HCT116 (cell line): ENCODE measurements at regions not wholly inside any gene's neighbourhood (a gene's known extent, or its start where the extent isn't known, plus 50 kb on each side); places are given as distances from the start of the nearest gene placed in this dataset.

Source experiments
- ATAC-seq: fragments of 200-7000 bp; cut with Tn5 transposase; 2 replicates; pipeline ENCODE4 v1.9.1; 2020; ENCODE audit warnings: mild to moderate bottlenecking, moderate library complexity
- BruUV-seq: library from RNA; stranded (reverse); fragments of 400-500 nt; replicated peaks from 2 replicates; lab custom pipeline; 2021; lab: Mats Ljungman, UMichigan
- CTCF ChIA-PET: fragments of 300-600 bp; sonication (Branson Sonifier 250); formaldehyde crosslinking; loops from one replicate; lab custom pipeline; 2021; ENCODE audit warnings: antibody characterized with exemption; lab: Charles Lee
- POLR2A ChIA-PET: fragments of 300-600, 350-600 bp; sonication (Branson Sonifier 250); formaldehyde crosslinking; loops from one replicate; lab custom pipeline; 2021; ENCODE audit warnings: antibody characterized with exemption; lab: Charles Lee
- RAD21 ChIA-PET, 2 experiments: fragments of 300-600 bp; sonication (Branson Sonifier 250); formaldehyde crosslinking; loops; one replicate each; lab custom pipeline; 2023; ENCODE audit warnings: low total read pairs in 2 of 2; ENCODE audit not compliant: uncharacterized antibody in 2 of 2, unreplicated experiment in 2 of 2, low non-redundant PET in 1 of 2; lab: Charles Lee
- DNase-seq: peaks from one replicate; pipeline ENCODE4 v3.0.0-alpha.2; 2010; ENCODE audit warnings: low read depth, low spot score
- H2AFZ ChIP-seq: fragments of 200-600 bp; shearing (Covaris generic), sonication (generic); 2 replicates; pipeline ENCODE4 v1.6.1; 2017; ENCODE audit warnings: low read depth, mixed run types, mixed read lengths, antibody characterized with exemption, low read length; ENCODE audit not compliant: poor library complexity, severe bottlenecking
- H3K27ac ChIP-seq: 2 replicates; pipeline ENCODE4 v1.5.1; 2012; ENCODE audit warnings: low read depth, low read length
- H3K27me3 ChIP-seq: fragments of 200-600 bp; sonication (generic); 2 replicates; pipeline ENCODE4 v1.6.1; 2016; ENCODE audit warnings: mixed run types, low read length, mixed read lengths; ENCODE audit not compliant: insufficient read depth
- H3K36me3 ChIP-seq, 2 experiments: fragments of 200-500 bp in 1 of 2; fragments of 200-600 bp in 1 of 2; sonication (Bioruptor generic) in 1 of 2; sonication (generic) in 1 of 2; 2 replicates each; pipeline versions ENCODE4 v1.5.1 to v1.6.1; 2014 to 2016; ENCODE audit warnings: low read length in 2 of 2, inconsistent platforms in 1 of 2, mixed read lengths in 1 of 2, mixed run types in 1 of 2; ENCODE audit not compliant: insufficient read depth in 2 of 2, control insufficient read depth in 1 of 2
- H3K4me1 ChIP-seq, 2 experiments: fragments of 200-600 bp in 1 of 2; sonication (generic) in 1 of 2; 2 replicates each; pipeline versions ENCODE4 v1.5.1 to v1.6.1; 2012 to 2017; ENCODE audit warnings: low read length in 2 of 2, inconsistent platforms in 1 of 2, mild to moderate bottlenecking in 1 of 2, mixed read lengths in 1 of 2, mixed run types in 1 of 2, moderate library complexity in 1 of 2; ENCODE audit not compliant: insufficient read depth in 2 of 2, control insufficient read depth in 1 of 2
- H3K4me2 ChIP-seq: fragments of 200-600 bp; sonication (generic); 2 replicates; pipeline ENCODE4 v1.6.1; 2017; ENCODE audit warnings: mixed run types, low read length, mixed read lengths
- H3K4me3 ChIP-seq, 2 experiments: fragments of 200-600 bp in 1 of 2; sonication (generic) in 1 of 2; replicated peaks in 1 of 2; 2 replicates each; pipeline ENCODE4 v1.5.1; 2011 to 2016; ENCODE audit warnings: low read length in 2 of 2, control low read depth in 1 of 2, low read depth in 1 of 2, mild to moderate bottlenecking in 1 of 2, mixed read lengths in 1 of 2, mixed run types in 1 of 2
- H3K79me2 ChIP-seq: fragments of 200-600 bp; sonication (generic); 2 replicates; pipeline ENCODE4 v1.6.1; 2017; ENCODE audit warnings: mild to moderate bottlenecking, mixed run types, low read length, moderate library complexity, mixed read lengths; ENCODE audit not compliant: insufficient read depth
- H3K9ac ChIP-seq: fragments of 200-600 bp; sonication (generic); 2 replicates; pipeline ENCODE4 v1.6.1; 2016; ENCODE audit warnings: low read length, mixed read lengths
- H3K9me2 ChIP-seq: fragments of 200-600 bp; sonication (generic), shearing (Covaris generic); 2 replicates; pipeline ENCODE4 v1.6.1; 2017; ENCODE audit warnings: mixed run types, mild to moderate bottlenecking, moderate library complexity; ENCODE audit not compliant: insufficient read depth
- H3K9me3 ChIP-seq, 2 experiments: fragments of 200-500 bp in 1 of 2; fragments of 200-600 bp in 1 of 2; sonication (Bioruptor generic) in 1 of 2; sonication (generic) in 1 of 2; 2 replicates each; pipeline ENCODE4 v1.6.1; 2014 to 2017; ENCODE audit warnings: low read length in 2 of 2, mixed read lengths in 2 of 2, inconsistent platforms in 1 of 2, low read depth in 1 of 2, mild to moderate bottlenecking in 1 of 2, mixed run types in 1 of 2, moderate library complexity in 1 of 2; ENCODE audit not compliant: control insufficient read depth in 1 of 2, insufficient read depth in 1 of 2
- H4K20me1 ChIP-seq: fragments of 200-600 bp; sonication (generic), shearing (Covaris generic); 2 replicates; pipeline ENCODE4 v1.6.1; 2017; ENCODE audit warnings: mixed run types, mild to moderate bottlenecking, moderate library complexity; ENCODE audit not compliant: insufficient read depth
- CEBPB ChIP-seq: IDR thresholded peaks from 2 replicates; pipeline ENCODE4 v1.6.1; 2012; ENCODE audit warnings: low read depth
- CTCF ChIP-seq, 3 experiments: fragments of 200-600 bp in 1 of 3; sonication (generic) in 1 of 3; IDR thresholded peaks in 2 of 3; conservative IDR thresholded peaks in 1 of 3; 2 replicates each; pipeline ENCODE4 v1.5.1; 2012 to 2017; ENCODE audit warnings: low read depth in 2 of 3, low read length in 2 of 3, antibody characterized with exemption in 1 of 3, borderline replicate concordance in 1 of 3, control low read depth in 1 of 3, mild to moderate bottlenecking in 1 of 3, mixed read lengths in 1 of 3, mixed run types in 1 of 3, moderate library complexity in 1 of 3; ENCODE audit not compliant: insufficient read depth in 1 of 3
- ELF1 ChIP-seq: IDR thresholded peaks from 2 replicates; pipeline ENCODE4 v1.6.1; 2012; ENCODE audit warnings: low read depth, borderline replicate concordance
- JUND ChIP-seq: IDR thresholded peaks from 2 replicates; pipeline ENCODE4 v1.6.1; 2012
- POLR2AphosphoS5 ChIP-seq: IDR thresholded peaks from 2 replicates; pipeline ENCODE4 v1.6.1; 2011; ENCODE audit warnings: mild to moderate bottlenecking, low read depth, low read length, moderate library complexity
- RAD21 ChIP-seq: IDR thresholded peaks from 2 replicates; pipeline ENCODE4 v1.6.1; 2012; ENCODE audit warnings: low read depth, mild to moderate bottlenecking
- SP1 ChIP-seq: IDR thresholded peaks from 2 replicates; pipeline ENCODE4 v1.6.1; 2012; ENCODE audit warnings: low read depth
- ZNF274 ChIP-seq: fragments of 200-500 bp; sonication (Bioruptor generic); IDR thresholded peaks from 2 replicates; pipeline ENCODE4 v1.6.1; 2014; ENCODE audit warnings: mild to moderate bottlenecking, low read depth, low read length, inconsistent platforms
- intact Hi-C: fragments of 100-400 bp; cut with micrococcal nuclease; formaldehyde crosslinking; loops from 2 replicates; pipeline ENCODE4 v1.10.0; 2022
- TF ChIP-seq, protein P1 (sequence below): IDR thresholded peaks from 2 replicates; pipeline ENCODE4 v1.6.1; 2012

DNA sequence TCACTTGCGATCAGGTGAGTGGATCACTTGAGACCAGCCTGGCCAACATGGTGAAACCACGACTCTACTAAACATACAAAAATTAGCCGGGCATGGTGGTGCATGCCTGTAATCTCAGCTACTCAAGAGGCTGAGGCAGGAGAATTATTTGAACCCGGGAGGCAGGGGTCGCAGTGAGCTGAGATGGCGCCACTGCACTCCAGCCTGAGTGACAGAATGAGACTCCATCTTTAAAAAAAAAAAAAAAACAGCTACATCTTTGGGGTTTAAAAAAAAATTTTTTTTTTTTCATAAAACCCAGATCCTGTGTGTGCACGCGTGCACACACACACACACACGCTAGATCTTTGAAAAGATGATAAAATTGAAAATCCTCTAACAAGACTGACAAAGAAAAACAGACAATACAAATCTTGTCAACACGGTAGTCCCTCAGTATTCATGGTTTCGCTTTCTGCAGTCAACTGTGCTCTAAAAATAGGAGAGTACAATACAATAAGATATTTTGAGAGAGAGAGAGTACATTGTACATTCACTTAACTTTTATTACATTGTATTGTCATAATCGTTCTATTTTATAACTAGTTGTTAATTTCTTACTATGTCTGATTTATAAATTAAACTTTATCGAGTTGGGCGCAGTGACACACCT is 295.3 kb upstream of the RGS6 start:
- ChIA-PET RAD21 (interaction anchor here in 1 of 2 experiments (0.6 kb wide), 1 partner anchor 42 kb away, joined by 4 read pairs; no protein-coding TSS in a partner anchor), POLR2A (no interaction called here), CTCF (no interaction called here)
- no peak for ATAC-seq
- no peaks in the 10 kb centered on the region for H3K36me3 ChIP-seq
- BruUV-seq = no TSS peak
- H3K27ac ChIP-seq = no peak overlapping the region
- H3K4me2 ChIP-seq = no peak overlapping the region
- DNase-seq = no peak
- no peaks in the 10 kb centered on the region for H3K4me1 ChIP-seq
- H3K4me3 ChIP-seq = no peak overlapping the region
- TF ChIP-seq CEBPB = no peak
- intact Hi-C loops = no loop called here
- no peaks in the 10 kb centered on the region for H3K9me2 ChIP-seq
- H3K79me2 ChIP-seq = no peaks in the 10 kb centered on the region
- no peak overlapping the region for H3K9ac ChIP-seq
- no peaks in the 10 kb centered on the region for H3K9me3 ChIP-seq
- no peaks in the 10 kb centered on the region for H4K20me1 ChIP-seq
- no peaks in the 10 kb centered on the region for H3K27me3 ChIP-seq
- no peak overlapping the region for H2AFZ ChIP-seq

- no peak for TF ChIP-seq CTCF (IDR thresholded peaks at IDR 0.05 in 2 of 3, conservative IDR thresholded peaks at IDR 0.05 in 1 of 3; ENCODE audit: borderline replicate concordance in 1 of 3, insufficient read depth in 1 of 3, low read depth in 2 of 3, low read length in 2 of 3)
- no peak for TF ChIP-seq ZNF274
- TF ChIP-seq JUND = no peak
- TF ChIP-seq SP1 = no peak
- no peak for TF ChIP-seq CEBPB
- no peak for TF ChIP-seq RAD21
- no peak for TF ChIP-seq POLR2AphosphoS5
- TF ChIP-seq, protein P1, sequence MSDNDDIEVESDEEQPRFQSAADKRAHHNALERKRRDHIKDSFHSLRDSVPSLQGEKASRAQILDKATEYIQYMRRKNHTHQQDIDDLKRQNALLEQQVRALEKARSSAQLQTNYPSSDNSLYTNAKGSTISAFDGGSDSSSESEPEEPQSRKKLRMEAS = no peak
- TF ChIP-seq ELF1 = no peak
- intact Hi-C loops = no loop called here
- Histone ChIP-seq H3K79me2 (no peaks in the 10 kb centered on the region), H4K20me1 (no peaks in the 10 kb centered on the region), H2AFZ (no peak overlapping the region), H3K9ac (no peak overlapping the region), H3K4me3 (no peak overlapping the region), H3K4me2 (no peak overlapping the region), H3K27ac (no peak overlapping the region), H3K27me3 (no peaks in the 10 kb centered on the region), H3K9me3 (no peaks in the 10 kb centered on the region), H3K36me3 (no peaks in the 10 kb centered on the region), H3K9me2 (no peaks in the 10 kb centered on the region), H3K4me1 (no peaks in the 10 kb centered on the region)
- ATAC-seq (no peak), DNase-seq (no peak)
- POLR2A ChIA-PET = no interaction called here
- BruUV-seq = no TSS peak
- CTCF ChIA-PET = no interaction called here
- RAD21 ChIA-PET = no interaction called here
Observed at GRCh38 chr14:71638523-71639196, 293.6 kb upstream of the RGS6 start.
